ENCODE measurements at regions not wholly inside any gene's neighbourhood (a gene's known extent, or its start where the extent isn't known, plus 50 kb on each side); places are given as distances from the start of the nearest gene placed in this dataset.

GRCh38 chr2:241943961-241944575 lies 74.5 kb downstream of the RTP5 start:
- H3K27me3 Mint-ChIP-seq (ENCODE audit: unreplicated experiment) = peaks cover 16% of the 10 kb centered on the region
- no peak for TF ChIP-seq CTCF (IDR thresholded peaks at IDR 0.05; ENCODE audit: unreplicated experiment)
- BruUV-seq (replicated peaks) = no TSS peak
- intact Hi-C loops (cut with micrococcal nuclease; ENCODE audit: unreplicated experiment) = no loop called here
- CTCF ChIA-PET = no interaction called here
- no peak for DNase-seq
- H3K4me3 Mint-ChIP-seq (ENCODE audit: low read depth, unreplicated experiment) = no peak overlapping the region
- no peak overlapping the region for H3K27ac Mint-ChIP-seq (ENCODE audit: unreplicated experiment)
- no peaks in the 10 kb centered on the region for H3K36me3 Mint-ChIP-seq (ENCODE audit: insufficient read depth, unreplicated experiment)
- H3K9me3 Mint-ChIP-seq (ENCODE audit: low read depth, unreplicated experiment) = peaks cover 13% of the 10 kb centered on the region
- H3K4me1 Mint-ChIP-seq (ENCODE audit: low read depth, unreplicated experiment) = no peaks in the 10 kb centered on the region

GRCh38 chr2:241944821-241945220 lies 75.3 kb downstream of the RTP5 start:
- CTCF ChIA-PET = no interaction called here
- DNase-seq = no peak
- TF ChIP-seq CTCF (IDR thresholded peaks at IDR 0.05; ENCODE audit: unreplicated experiment) = no peak
- Mint-ChIP-seq H3K9me3 (ENCODE audit: low read depth, unreplicated experiment) (peaks cover 13% of the 10 kb centered on the region), H3K36me3 (ENCODE audit: insufficient read depth, unreplicated experiment) (no peaks in the 10 kb centered on the region), H3K4me3 (ENCODE audit: low read depth, unreplicated experiment) (no peak overlapping the region), H3K27me3 (ENCODE audit: unreplicated experiment) (peaks cover 21% of the 10 kb centered on the region), H3K4me1 (ENCODE audit: low read depth, unreplicated experiment) (no peaks in the 10 kb centered on the region), H3K27ac (ENCODE audit: unreplicated experiment) (no peak overlapping the region)
- intact Hi-C loops (cut with micrococcal nuclease; ENCODE audit: unreplicated experiment) = no loop called here
- BruUV-seq (replicated peaks) = no TSS peak

- H3K36me3 Mint-ChIP-seq (ENCODE audit: insufficient read depth, unreplicated experiment) = no peaks in the 10 kb centered on the region
- H3K4me3 Mint-ChIP-seq (ENCODE audit: low read depth, unreplicated experiment) = no peak overlapping the region
- DNase-seq = no peak
- BruUV-seq (replicated peaks) = no TSS peak
- H3K4me1 Mint-ChIP-seq (ENCODE audit: low read depth, unreplicated experiment) = peaks cover 4% of the 10 kb centered on the region
- CTCF ChIA-PET = no interaction called here
- no peak overlapping the region for H3K27ac Mint-ChIP-seq (ENCODE audit: unreplicated experiment)
- intact Hi-C loops (cut with micrococcal nuclease; ENCODE audit: unreplicated experiment) = no loop called here
- peaks cover 10% of the 10 kb centered on the region for H3K9me3 Mint-ChIP-seq (ENCODE audit: low read depth, unreplicated experiment)
- peaks cover 25% of the 10 kb centered on the region for H3K27me3 Mint-ChIP-seq (ENCODE audit: unreplicated experiment)
- TF ChIP-seq CTCF (IDR thresholded peaks at IDR 0.05; ENCODE audit: unreplicated experiment) = no peak
These were observed 75.8 kb downstream of the RTP5 start for GRCh38 chr2:241945311-241945710.

- Mint-ChIP-seq H3K36me3 (ENCODE audit: insufficient read depth, unreplicated experiment) (no peaks in the 10 kb centered on the region), H3K27ac (ENCODE audit: unreplicated experiment) (no peak overlapping the region), H3K27me3 (ENCODE audit: unreplicated experiment) (peaks cover 30% of the 10 kb centered on the region), H3K9me3 (ENCODE audit: low read depth, unreplicated experiment) (peaks cover 8% of the 10 kb centered on the region), H3K4me1 (ENCODE audit: low read depth, unreplicated experiment) (peaks cover 9% of the 10 kb centered on the region), H3K4me3 (ENCODE audit: low read depth, unreplicated experiment) (no peak overlapping the region)
- TF ChIP-seq CTCF (IDR thresholded peaks at IDR 0.05; ENCODE audit: unreplicated experiment) = no peak
- no peak for DNase-seq
- BruUV-seq (replicated peaks) = no TSS peak
- CTCF ChIA-PET = no interaction called here
- intact Hi-C loops (cut with micrococcal nuclease; ENCODE audit: unreplicated experiment) = no loop called here
These were observed 76.3 kb downstream of the RTP5 start for GRCh38 chr2:241945803-241946202.
